NT2/D1 (cell line): ENCODE measurements at regions not wholly inside any gene's neighbourhood (a gene's known extent, or its start where the extent isn't known, plus 50 kb on each side); places are given as distances from the start of the nearest gene placed in this dataset.

ENCODE experiments used
- SUZ12 ChIP-seq: IDR thresholded peaks from 2 replicates; pipeline ENCODE4 v1.6.1; 2011; ENCODE audit not compliant: insufficient read length, insufficient read depth; ENCODE audit errors: extremely low read depth
- YY1 ChIP-seq: IDR thresholded peaks from 2 replicates; pipeline ENCODE4 v1.6.1; 2011; ENCODE audit not compliant: insufficient read length, insufficient read depth
- ZNF274 ChIP-seq: IDR thresholded peaks from 2 replicates; pipeline ENCODE4 v1.6.1; 2011; ENCODE audit warnings: mild to moderate bottlenecking, low read depth, low read length

- no peak for TF ChIP-seq SUZ12
- TF ChIP-seq ZNF274, result no peak
- TF ChIP-seq YY1, result no peak
Measured at GRCh38 chr15:98174286-98174685, 213.8 kb downstream of the ARRDC4 start.
